ENCODE measurements at regions not wholly inside any gene's neighbourhood (a gene's known extent, or its start where the extent isn't known, plus 50 kb on each side); places are given as distances from the start of the nearest gene placed in this dataset.

DNA sequence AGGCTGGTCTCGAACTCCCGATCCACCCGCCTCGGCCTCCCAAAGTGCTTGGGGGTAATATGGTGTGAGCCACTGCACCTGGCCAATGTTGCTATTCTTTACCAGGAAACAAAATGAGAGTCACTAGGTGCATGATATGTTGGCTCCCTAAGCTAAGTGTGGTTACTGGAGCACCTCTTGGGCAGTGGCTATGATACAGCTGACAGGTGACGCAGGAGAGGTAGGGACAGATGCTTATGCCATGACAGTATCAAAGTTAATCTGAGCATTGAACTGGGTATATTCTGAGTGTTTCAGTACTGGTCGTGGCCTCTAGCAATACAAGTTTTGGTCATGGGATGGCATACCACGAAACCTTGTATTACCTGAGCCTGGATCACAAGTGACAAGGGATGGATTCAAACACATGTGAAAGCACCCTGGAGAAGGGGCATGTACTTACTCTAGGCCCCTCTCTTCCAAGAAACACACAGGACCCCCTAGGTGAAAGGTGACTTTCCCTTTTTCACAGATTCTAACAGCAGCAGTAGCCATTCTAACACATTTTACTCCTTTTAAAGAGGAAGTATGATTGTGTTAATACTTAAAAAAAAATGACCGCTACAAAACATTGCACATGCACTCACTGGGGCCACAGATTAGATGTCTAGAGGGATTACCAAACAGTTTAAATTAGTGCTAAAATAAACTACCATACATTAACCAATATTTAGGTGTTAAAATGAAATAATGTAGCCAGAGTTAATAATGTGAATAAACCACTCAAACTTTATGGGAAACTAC, 467.3 kb downstream of the SHQ1 start:
- H3K4me3 ChIP-seq (ENCODE audit: low read depth, low read length), result no peak overlapping the region
- TF ChIP-seq, protein P1, sequence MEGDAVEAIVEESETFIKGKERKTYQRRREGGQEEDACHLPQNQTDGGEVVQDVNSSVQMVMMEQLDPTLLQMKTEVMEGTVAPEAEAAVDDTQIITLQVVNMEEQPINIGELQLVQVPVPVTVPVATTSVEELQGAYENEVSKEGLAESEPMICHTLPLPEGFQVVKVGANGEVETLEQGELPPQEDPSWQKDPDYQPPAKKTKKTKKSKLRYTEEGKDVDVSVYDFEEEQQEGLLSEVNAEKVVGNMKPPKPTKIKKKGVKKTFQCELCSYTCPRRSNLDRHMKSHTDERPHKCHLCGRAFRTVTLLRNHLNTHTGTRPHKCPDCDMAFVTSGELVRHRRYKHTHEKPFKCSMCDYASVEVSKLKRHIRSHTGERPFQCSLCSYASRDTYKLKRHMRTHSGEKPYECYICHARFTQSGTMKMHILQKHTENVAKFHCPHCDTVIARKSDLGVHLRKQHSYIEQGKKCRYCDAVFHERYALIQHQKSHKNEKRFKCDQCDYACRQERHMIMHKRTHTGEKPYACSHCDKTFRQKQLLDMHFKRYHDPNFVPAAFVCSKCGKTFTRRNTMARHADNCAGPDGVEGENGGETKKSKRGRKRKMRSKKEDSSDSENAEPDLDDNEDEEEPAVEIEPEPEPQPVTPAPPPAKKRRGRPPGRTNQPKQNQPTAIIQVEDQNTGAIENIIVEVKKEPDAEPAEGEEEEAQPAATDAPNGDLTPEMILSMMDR (IDR thresholded peaks at IDR 0.05; ENCODE audit: low read depth, low read length), result no peak
- no peaks in the 10 kb centered on the region for H3K9me3 ChIP-seq
- H3K4me1 ChIP-seq, result peaks cover 25% of the 10 kb centered on the region
- no peaks in the 10 kb centered on the region for H3K27me3 ChIP-seq
- DNase-seq, result no peak
- peaks cover 17% of the 10 kb centered on the region for H3K36me3 ChIP-seq

DNA sequence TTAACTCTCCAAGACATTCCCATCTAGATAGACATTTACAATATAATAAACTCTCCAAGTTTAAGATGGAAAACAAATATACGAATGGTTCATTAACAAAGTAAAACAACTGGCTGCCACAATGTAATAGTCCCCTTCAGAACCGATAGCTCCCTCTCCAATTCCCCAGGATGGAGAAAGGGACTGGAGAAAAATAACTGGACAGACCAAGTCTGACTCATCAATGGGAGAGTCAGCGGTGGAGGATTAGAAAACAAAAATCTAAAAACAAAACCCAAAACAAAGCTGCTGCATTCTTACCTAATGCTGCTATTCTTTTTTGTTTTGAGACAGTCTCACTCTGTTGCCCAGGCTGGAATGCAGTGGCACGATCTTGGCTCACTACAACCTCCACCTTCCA, 468.1 kb downstream of the SHQ1 start:
- TF ChIP-seq, protein P1 (IDR thresholded peaks at IDR 0.05; ENCODE audit: low read depth, low read length), result no peak
- DNase-seq, result no peak
- no peaks in the 10 kb centered on the region for H3K9me3 ChIP-seq
- H3K4me1 ChIP-seq, result peaks cover 30% of the 10 kb centered on the region
- no peak overlapping the region for H3K4me3 ChIP-seq (ENCODE audit: low read depth, low read length)
- H3K27me3 ChIP-seq, result no peaks in the 10 kb centered on the region
- H3K36me3 ChIP-seq, result peaks cover 17% of the 10 kb centered on the region

DNA sequence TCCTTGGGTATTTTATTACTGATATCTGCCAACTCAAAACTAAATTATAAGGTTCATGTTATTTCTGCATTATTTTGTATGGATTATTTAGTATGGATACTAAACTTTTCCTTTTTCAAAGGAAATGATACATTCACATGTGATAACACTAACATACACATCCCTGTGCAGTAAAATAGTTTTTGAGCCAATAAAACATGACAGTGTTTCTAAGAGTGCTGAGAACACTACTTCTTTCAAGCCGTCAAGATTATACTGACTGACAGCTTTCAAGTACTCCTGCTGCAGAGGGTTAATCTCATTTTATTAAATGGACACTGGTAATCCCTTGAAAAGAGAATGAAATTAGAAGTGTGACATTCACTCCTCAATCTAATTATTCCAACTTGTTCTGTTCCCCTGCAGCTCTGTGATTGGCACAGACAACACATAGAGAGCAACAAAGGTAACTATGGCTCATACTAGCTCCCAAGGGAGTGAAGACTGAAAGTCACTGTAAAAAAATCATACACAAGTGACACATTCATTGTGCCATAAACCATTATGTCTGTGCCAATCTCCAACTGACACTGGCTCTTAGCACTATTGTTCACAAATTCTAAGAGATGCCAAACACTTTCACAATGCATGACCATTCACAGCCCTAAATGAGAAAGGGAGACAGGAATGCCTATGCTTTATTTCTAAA, 468.6 kb downstream of the SHQ1 start:
- peaks cover 28% of the 10 kb centered on the region for H3K4me1 ChIP-seq
- TF ChIP-seq, protein P1 (IDR thresholded peaks at IDR 0.05; ENCODE audit: low read depth, low read length), result no peak
- peaks cover 17% of the 10 kb centered on the region for H3K36me3 ChIP-seq
- H3K9me3 ChIP-seq, result no peaks in the 10 kb centered on the region
- DNase-seq, result no peak
- H3K4me3 ChIP-seq (ENCODE audit: low read depth, low read length), result no peak overlapping the region
- no peaks in the 10 kb centered on the region for H3K27me3 ChIP-seq

DNA sequence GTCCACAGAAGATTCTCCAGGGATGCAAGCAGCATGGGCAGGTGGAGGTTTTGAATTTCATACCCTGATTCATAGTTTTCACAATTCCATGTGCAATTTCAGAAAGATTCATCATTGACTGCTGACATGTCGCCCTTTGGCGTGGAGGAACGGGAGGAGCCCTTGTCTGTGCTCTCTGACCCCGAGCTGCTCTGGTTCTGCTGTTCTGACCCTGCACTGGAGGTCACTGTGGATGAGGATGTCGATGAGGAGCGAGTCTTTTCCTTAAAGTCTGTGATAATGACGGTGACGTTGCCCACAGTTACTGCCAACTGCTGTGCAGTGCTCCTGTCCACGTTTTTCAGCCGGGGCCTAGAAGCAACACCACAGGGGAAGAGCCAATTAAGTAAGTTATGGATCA, 470.0 kb downstream of the SHQ1 start:
- no peaks in the 10 kb centered on the region for H3K27me3 ChIP-seq
- TF ChIP-seq, protein P1 (IDR thresholded peaks at IDR 0.05; ENCODE audit: low read depth, low read length), result no peak
- peaks cover 27% of the 10 kb centered on the region for H3K36me3 ChIP-seq
- H3K9me3 ChIP-seq, result no peaks in the 10 kb centered on the region
- DNase-seq, result no peak
- peaks cover 28% of the 10 kb centered on the region for H3K4me1 ChIP-seq
- no peak overlapping the region for H3K4me3 ChIP-seq (ENCODE audit: low read depth, low read length)

DNA sequence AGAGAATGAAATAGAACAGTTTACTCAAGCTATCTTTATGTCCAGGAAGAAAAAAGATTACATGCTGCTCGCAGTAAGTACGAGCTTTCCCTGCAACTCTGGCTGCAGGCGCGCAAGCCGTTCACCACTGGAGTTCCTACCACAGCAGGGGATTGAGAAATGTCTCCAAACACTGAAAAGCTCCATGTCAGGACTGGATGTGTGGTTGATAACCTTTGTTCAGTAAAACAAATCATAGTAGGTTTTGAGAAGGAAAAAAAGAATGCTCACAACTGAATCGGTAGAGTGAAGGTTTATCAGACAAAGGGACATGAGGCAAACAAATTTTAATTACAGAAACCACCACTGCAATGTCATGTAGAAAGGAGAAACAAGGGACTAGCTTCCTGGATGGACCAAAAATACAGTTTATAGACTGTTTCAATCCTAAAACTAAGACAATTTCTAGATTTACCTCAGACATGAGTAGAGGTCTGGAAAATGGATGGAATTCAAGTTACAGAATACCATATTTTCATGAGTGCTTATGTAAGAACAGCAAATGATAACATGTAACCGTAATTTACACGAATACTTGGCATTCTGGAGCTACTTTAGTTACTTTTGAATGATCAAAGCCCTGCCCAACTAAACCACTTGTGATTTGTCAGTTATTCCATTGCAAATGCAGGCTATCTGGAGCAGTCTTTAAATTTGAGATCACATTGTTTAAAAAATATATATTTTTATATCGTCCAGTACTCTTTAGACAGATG, 471.1 kb downstream of the SHQ1 start:
- Histone ChIP-seq H3K36me3 (peaks cover 32% of the 10 kb centered on the region), H3K9me3 (no peaks in the 10 kb centered on the region), H3K4me3 (ENCODE audit: low read depth, low read length) (no peak overlapping the region), H3K4me1 (peaks cover 23% of the 10 kb centered on the region), H3K27me3 (no peaks in the 10 kb centered on the region)
- no peak for DNase-seq
- TF ChIP-seq, protein P1 (IDR thresholded peaks at IDR 0.05; ENCODE audit: low read depth, low read length), result no peak

Data from BE2C (cell line).